HG03139 (cell line): ENCODE measurements at regions not wholly inside any gene's neighbourhood (a gene's known extent, or its start where the extent isn't known, plus 50 kb on each side); places are given as distances from the start of the nearest gene placed in this dataset.
"Not testable (repeated sequence)": the region's sequence is repeated elsewhere in the genome, so short reads cannot be mapped to it uniquely, and the experiment has no call there.

Source experiments
- ATAC-seq: cut with Tn5 transposase; IDR thresholded peaks from one replicate; pipeline ENCODE4 v1.9.1; 2021; ENCODE audit not compliant: unreplicated experiment

DNA sequence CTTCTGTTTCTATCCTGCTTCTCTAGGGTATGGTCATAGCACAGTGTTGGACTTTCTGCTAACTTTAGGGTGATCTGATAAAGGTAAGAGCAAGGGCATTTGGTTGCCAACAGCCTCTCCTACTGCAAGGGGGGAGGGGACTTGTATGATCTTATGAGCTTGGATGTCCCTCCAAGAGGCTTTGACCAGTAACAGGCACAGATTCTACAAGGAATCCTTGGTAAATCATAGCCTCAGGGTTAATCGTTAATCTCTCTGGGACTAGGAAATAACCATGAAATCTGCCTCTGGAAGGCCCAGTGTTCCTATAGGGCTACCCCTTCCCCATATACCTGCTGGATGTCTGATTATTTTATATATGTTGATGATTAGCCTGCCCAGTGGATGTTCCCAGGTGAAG is 134.8 kb upstream of the TNFSF4 start:
- no peak for ATAC-seq

DNA sequence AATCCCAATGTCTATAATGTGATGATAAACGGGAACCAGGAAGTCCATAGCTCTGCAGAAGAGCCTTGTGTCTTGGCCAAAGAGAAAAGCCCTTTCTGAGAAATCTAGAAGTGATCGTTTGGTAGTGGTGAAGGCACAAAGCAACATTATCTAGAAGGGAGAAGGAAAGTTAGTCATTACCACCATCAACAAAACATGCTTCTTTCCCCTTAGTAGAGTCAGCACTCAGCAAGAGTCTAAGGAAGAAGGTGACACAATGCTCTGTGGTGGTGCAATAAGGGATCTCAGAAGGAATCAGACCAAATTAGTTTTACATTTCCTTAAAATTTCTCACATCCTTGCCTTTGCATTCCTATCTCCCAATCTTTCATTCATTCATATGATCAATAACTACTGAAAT is 134.4 kb upstream of the PRDX6 start:
- no peak for ATAC-seq

DNA sequence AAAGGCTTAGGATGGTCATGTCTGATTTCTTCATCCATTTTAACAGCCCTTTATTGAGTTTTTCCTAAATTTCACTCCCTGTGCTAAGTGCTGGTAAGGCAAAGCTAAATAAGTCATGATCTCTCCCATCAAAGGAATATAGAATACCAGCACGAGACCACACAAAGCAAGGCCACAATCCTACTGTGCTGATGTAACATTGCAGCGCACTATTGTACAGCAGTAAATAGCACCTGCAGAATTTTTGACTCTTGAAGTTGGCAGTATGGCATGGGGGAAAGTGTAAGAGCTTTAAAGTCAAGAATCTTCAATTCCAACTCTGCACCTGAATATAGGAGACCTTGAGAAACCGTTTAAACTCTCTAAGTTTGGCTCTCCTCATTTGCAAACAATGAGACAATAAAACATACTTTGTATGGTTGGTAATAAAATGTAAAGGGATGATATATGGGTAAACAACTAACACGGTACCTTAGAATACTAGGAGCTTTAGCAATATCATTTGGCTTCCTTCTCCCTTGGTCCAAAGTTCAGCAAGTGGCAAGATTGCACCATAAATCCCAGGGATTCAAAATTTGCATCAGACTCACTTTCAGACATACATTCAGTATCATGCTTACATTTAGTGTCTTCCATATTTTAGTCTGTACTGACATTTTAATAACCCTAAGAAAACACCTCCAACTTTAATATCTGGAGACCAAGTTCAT is 132.9 kb upstream of the PRDX6 start:
- no peak for ATAC-seq

DNA sequence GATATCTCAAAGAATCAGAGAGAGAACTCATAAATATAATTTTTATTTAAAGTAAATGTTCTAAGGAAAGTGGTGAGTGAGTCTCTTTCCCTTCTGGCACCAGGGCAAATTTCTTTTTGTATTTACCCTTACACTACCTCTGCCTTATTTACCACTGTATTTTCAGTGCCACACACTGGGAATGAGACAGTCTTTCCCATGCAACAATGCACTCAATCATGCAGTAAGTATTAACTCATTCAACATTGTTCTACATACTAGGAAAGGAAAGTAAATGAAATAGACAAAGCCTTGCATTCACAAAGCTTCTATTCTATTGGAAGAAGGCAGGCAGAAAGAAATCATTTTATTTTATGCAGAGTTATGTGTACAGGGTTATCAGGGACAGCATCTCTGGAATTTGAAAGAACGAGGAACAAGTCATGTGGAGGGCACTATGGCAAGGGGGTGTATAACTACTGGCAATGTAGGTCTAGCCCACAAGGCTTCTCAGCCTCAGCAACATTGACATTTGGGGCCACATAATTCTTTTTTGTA is 129.8 kb upstream of the PRDX6 start:
- ATAC-seq = no peak

DNA sequence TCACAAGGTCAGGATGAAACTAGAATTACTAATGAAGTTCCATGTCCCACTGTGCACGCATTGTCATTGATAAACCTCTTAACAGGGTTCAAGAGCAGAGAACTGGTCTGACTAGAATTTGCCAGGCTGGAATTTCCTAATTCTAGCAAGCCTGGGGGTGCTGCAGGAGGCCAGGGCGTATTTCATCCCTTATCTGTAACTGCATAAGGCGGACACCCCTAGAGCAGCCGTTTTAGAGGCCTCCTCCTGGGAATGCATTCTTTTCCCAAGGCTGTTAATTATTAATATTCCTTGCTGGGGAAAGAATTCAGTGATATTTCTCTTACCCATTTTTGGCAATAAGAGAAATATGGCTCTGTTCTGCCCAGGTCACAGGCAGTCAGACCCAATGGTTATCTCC is 124.5 kb upstream of the PRDX6 start:
- not testable (repeated sequence) for ATAC-seq

DNA sequence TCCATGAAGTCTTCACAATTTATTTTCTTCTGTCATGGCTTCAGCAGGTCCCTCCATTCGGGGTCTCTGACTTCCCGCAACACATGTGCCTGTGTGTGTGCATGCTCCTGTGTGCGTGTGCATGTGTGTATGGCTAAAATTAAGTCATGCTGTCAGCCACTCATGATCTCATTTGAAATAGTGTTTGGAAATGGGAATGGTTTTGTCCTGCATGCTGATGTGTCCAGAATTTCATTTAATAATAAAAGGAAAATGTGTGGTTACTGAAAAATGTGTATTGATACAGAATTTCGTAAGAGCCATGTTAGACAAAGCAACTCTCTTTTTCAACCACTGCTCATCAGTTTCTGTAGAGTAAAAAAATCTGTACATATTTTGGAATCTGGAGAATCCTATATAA is 123.8 kb upstream of the PRDX6 start:
- no peak for ATAC-seq

DNA sequence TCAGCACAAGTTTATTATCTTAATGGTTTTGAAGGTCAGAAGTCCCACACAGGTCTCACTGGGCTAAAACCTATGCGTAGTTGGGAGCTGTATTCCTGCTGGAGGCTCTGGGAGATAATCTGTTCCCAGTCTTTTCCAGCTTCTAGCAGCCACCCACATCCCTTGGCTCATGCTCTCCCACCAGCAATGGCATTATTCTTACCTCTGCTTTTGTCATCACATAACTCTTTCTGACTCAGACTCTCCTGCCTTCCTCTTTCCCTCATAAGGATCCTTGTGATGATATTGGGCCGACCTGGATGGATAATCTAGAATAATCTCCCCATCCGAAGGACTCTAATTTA is 122.2 kb upstream of the PRDX6 start:
- no peak for ATAC-seq

DNA sequence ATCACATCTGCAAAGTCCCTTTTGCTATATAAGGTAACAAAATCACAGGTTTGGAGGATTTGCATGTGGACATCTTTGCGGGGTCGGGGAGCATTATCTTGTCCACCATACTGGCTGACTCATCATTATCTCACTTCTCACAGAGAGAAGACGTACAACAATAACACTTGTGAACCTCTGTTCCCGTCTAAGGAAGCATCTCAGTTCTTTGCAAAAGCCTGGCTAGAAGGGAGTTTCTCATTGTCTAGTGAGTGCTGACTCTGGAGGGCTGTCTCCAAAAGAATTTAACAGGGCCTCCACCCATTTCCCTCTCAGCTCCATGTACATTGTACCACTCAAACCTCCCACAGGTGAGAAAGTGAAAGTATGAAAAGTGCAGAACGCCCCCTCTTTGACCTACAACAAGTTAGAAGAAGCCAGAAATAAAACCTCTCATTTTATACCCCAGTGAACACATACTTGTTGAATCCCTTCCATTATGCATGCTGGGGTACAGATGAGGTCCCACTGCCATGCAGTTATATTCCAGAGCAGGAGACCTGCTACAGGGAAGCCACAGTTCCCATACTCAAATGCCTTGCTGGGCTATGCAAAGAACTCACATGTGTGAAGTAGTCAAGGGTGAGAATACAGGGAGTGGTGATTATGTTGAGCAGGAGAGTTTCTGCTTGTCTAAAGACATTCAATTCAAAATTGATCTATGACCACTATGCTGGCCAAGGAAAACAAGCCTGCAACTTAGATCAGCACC is 121.7 kb upstream of the PRDX6 start:
- peak; percentile 61 for ATAC-seq

DNA sequence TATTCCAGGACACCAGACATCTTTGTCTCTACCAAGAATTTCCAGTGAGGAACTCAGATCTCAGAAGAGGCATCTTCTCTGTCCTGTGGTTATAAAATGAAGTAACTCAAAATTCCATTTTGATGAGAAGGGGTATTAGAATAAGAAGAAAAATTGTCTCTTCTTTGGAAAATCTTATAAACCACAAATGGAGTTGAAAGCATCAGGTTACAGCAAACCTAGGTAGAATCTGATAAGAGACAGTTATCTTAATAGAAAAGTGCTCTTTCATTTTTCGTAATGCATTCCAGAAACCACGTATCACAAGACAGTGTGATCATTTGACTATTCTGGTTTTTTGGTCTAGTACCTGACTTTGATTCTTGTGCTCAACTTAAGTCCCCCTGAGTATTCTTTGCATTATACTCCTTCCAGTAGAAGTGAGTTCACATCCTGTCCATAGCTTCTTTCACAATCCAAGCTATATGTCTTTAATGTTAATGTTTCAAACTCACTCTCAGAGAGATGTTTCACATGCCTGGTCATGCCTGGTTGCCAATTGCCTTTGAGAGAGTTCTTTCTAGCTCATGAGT is 120.9 kb upstream of the PRDX6 start:
- no peak for ATAC-seq

DNA sequence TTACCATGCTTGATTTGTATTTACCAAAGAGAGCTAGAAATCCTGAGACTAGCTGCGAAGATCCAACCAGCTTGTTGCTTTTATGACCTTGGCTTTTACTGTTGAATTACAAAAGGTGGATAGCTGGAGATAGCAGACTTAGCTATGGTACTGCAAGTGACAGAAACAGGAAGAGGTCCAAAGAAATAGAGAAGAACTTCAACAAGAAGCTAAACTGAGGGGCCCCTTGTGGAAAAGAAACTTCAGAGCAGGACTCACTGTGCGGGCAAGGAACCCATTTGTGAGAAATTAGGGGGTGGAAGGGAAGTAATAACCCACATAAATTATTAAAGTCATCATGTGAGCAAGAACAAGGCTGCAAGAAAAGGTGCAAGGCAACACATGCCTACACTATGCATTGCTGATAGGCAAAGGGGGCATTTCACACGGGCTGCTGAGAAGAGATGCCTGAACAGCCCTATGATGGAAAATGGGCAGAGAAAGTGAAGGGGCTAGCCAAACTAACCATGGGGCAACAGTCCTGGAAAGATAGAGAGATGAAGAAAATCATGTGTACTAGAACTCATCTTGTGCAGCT is 116.6 kb upstream of the PRDX6 start:
- no peak for ATAC-seq

DNA sequence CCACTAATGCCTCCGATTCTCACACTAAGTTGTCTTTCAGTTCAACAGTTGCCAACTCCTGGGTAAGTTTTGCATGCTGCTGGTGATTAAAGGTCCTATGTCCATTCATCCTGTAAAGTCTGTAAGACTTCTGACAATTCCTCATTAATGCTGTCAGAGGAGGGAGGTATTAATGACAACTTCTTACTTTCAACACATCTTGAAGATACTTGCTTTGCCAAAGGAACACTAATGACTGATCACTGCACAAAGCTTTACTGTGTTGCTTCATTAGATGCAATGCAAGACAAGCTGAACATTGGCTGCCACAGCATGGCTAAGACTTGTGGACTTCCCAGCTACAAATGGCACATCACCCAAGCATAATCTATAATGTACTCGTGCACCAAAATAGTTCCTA is 114.6 kb upstream of the PRDX6 start:
- ATAC-seq = no peak

DNA sequence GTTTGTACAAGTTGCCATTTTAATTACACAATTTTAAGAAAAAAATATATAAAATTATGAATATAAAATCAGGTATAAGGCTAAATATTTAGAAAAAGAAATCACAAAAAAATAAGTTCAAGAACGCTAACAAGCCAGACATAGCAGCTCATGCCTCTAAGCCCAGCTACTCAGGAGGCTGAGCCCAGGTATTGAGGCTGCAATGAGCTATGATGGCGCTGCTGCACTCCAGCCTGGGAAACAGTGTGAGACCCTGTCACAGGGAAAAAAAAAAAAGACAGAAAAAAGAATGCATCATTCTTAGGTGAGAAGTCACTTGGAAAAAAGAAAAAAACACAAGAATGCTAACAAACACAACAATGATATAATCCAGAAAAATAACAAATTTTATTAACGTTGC is 112.3 kb upstream of the PRDX6 start:
- ATAC-seq = no peak

DNA sequence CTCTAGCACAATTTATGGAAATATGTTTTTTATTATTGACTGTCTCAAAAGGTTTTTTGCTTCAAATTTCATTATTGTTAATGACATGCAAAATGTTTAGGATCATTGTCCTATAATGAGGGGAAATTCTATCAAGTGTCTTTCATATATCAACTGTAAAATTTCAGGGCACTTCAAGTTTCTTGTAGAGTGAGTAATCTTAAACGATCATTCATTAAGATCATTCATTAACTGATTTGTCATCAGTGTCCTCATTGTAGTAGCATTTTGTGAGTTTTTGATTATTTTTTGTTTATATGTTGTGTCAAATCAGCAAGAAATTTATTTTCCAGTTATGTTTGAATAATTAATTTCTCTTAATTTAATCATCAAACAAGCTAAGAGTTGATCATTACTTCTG is 111.8 kb upstream of the PRDX6 start:
- no peak for ATAC-seq

DNA sequence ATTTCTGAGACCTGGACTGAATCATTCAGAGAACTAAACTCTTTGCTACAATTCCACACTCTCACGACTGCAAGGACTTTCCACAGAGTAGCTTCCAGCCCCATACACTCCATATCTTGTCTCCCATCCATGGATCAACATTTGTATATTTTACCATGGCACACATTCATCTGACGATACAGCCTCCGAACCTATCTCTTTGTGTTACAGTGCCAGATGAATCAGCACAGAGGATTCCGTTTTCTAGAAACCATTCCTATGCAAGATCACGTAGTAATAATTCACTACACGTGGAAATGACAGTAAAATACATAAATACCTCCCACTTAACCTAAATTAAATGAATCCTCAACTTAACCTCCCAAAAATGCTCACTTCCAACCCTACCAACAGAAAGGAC is 110.0 kb upstream of the PRDX6 start:
- no peak for ATAC-seq

DNA sequence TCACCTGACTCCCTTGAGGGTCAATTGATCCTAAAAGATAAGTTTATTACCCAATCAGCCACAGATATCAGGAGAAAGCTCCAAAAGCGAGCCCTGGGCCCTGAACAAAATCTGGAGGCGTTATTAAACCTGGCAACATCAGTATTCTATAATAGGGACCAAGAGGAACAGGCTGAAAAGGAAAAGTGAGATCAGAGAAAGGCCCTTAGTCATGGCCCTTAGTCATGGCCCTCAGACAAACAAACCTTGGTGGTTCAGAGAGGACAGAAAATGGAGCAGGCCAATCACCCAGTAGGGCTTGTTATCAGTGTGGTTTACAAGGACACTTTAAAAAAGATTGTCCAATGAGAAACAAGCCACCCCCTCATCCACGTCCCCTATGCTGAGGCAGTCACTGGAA is 106.5 kb upstream of the PRDX6 start:
- not testable (repeated sequence) for ATAC-seq

DNA sequence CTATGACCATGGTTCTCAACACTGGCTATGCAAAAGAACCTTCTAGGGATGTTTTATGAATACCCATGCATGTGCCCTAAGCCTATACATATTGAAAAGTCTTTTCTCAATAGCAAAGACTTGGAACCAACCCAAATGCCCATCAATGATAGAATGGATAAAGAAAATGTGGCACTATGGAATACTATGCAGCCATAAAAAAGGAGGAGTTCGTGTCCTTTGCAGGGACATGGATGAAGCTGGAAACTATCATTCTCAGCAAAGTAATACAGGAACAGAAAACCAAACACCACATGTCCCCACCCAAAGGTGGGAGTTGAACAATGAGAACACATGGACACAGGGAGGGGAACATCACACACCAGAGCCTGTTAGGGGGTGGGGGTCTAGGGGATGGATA is 101.1 kb upstream of the PRDX6 start:
- not testable (repeated sequence) for ATAC-seq

DNA sequence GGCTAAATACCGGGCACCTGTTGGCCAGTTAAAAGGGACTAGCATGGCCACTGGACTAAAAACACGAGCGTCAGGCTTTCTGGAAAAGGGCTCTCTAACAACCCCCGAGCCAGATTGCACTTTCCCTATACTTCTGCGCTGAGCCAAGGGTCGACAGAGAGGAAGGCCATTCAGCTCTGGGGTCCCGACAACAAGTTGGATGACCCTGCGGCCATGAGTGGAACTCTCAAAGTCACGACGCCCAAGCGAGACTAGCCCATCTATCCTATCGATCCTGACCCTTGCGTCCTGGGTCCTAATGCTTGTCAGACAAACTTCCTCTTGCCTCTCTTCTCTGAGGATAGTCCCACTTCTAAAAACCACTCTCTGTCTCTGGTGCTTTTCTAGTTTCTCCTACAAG is 99.9 kb upstream of the PRDX6 start:
- no peak for ATAC-seq

DNA sequence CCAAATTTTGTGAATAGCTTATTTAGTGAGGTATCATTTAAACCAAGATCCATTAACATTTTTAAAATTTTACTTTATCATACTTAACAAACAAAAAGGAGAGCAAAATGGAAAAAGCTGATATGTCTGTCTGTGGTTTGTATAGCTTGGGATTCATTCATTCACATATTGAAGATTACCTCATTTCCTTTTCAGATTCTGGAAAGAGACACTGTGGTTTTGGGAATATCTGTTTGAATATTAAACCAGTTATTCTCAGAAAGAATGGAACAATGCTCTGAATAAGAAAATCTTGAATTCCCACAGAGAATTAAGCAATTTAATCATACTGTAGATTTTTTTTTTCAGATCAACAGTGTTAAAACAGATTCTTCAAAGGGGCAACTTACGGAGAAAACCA is 93.8 kb upstream of the PRDX6 start:
- no peak for ATAC-seq

DNA sequence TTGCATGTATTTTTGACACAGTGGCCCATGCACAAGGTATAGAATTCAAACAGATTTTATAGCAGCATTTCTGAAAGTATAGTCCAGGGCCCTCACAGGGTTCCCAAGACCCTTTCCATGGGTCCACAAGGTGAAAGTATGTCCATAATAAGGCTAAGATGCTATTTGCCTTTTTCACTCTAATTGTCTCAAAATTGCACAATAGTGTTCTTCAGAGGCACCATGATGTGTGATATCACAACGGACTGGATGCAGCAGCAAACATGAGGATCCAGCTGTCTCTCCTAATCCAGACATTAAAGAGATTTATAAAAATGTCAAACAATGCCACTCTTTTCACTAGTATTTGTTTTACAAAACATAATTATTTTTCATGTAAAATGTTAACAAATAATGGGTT is 88.8 kb upstream of the PRDX6 start:
- no peak for ATAC-seq

DNA sequence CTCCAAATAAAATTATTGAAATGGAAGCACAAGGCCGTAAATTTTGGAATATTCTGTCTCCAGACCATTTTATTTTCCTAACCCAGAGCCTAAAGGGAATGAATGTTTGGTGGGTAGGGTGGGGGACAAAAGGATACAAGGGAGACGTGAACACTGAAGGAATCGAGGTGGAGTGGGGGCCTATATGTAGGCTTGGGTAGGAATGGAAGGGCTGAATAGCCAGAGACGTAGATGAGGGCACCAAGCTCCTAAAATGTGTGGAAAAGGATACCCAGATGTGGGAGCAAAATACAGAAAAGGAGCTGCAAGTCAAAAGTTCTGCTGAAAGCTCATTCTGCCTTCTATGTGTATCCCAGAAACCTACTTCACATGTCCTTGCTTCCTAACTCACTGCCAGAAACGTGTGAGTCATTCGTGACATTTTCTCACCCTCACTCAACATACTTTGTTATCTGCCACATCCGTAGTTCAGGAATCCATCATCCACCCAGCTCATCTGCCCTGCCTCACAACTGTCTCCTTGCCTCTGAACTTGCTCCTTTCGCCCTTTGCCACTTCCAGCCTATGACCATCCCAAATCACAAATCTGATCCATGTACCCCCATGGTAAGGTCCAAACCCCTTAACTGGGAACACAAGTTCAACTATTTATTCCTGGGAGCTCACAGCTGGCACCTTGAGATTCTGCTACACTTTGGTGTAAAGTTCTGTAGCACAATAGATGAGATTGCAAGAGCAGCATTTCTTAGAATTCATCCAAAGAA is 84.1 kb upstream of the PRDX6 start:
- ATAC-seq = no peak

DNA sequence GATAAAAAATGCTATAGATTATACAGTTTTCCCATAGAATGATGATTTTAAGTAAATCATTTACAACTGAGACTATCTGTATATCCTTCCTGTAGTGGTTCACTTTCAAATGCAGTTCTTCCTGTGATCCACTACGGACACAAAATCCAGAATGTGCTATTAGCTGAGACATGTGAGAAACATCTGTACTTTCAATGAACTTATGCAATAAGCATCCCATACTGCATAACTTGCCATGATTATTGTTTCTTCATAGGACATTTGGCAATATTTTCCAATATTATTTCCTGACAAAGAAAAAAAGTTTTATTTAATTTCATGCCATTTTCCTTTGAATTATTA is 83.5 kb upstream of the PRDX6 start:
- ATAC-seq = no peak
